Caco-2 (cell line): ENCODE measurements at regions not wholly inside any gene's neighbourhood (a gene's known extent, or its start where the extent isn't known, plus 50 kb on each side); places are given as distances from the start of the nearest gene placed in this dataset.

Source experiments
- BruUV-seq: library from RNA; stranded (reverse); fragments of 400-500 nt; replicated peaks from 2 replicates; lab custom pipeline; 2021; lab: Mats Ljungman, UMichigan
- CTCF ChIA-PET: fragments of 300-600 bp; sonication (Branson Sonifier 250); formaldehyde crosslinking; loops from one replicate; lab custom pipeline; 2022; ENCODE audit warnings: antibody characterized with exemption; lab: Charles Lee
- POLR2A ChIA-PET: fragments of 300-600 bp; sonication (Branson Sonifier 250); formaldehyde crosslinking; loops from one replicate; lab custom pipeline; 2022; ENCODE audit warnings: antibody characterized with exemption; lab: Charles Lee
- DNase-seq, 2 experiments: peaks; one replicate each; pipeline versions ENCODE4 v3.0.0 to v3.0.0-alpha.2; 2020 to 2022
- H3K27me3 ChIP-seq: replicated peaks from 2 replicates; pipeline ENCODE4 v1.6.0; 2011; ENCODE audit warnings: low read length; ENCODE audit not compliant: control insufficient read depth, insufficient read depth
- H3K36me3 ChIP-seq: 2 replicates; pipeline ENCODE4 v1.5.1; 2011; ENCODE audit warnings: low read length; ENCODE audit not compliant: control insufficient read depth, insufficient read depth
- H3K4me1 ChIP-seq: fragments of 250-450 bp; sonication (Bioruptor Pico); 2 replicates; pipeline ENCODE4 v1.5.1; 2020; ENCODE audit warnings: mild to moderate bottlenecking
- H3K4me3 ChIP-seq: 2 replicates; pipeline ENCODE4 v1.5.1; 2011; ENCODE audit warnings: low read depth, mild to moderate bottlenecking, control low read depth, low read length
- H3K9me3 ChIP-seq: fragments of 250-450 bp; sonication (Bioruptor Pico); 2 replicates; pipeline ENCODE4 v1.5.1; 2020; ENCODE audit warnings: mild to moderate bottlenecking, moderate library complexity
- H3K27ac Mint-ChIP-seq: one replicate; pipeline ENCODE4 v1.8.0; 2022; ENCODE audit warnings: mixed read lengths; ENCODE audit not compliant: unreplicated experiment
- H3K27me3 Mint-ChIP-seq: one replicate; pipeline ENCODE4 v1.8.0; 2022; ENCODE audit warnings: mixed read lengths; ENCODE audit not compliant: insufficient read depth, unreplicated experiment
- H3K36me3 Mint-ChIP-seq: one replicate; pipeline ENCODE4 v1.8.0; 2022; ENCODE audit warnings: mild to moderate bottlenecking, mixed read lengths; ENCODE audit not compliant: insufficient read depth, unreplicated experiment
- H3K4me1 Mint-ChIP-seq: one replicate; pipeline ENCODE4 v1.8.0; 2022; ENCODE audit warnings: low read depth, mixed read lengths; ENCODE audit not compliant: unreplicated experiment
- H3K4me3 Mint-ChIP-seq: one replicate; pipeline ENCODE4 v1.8.0; 2022; ENCODE audit warnings: mild to moderate bottlenecking, moderate library complexity, mixed read lengths; ENCODE audit not compliant: unreplicated experiment
- H3K9me3 Mint-ChIP-seq: one replicate; pipeline ENCODE4 v1.8.0; 2022; ENCODE audit warnings: mixed read lengths; ENCODE audit not compliant: unreplicated experiment
- intact Hi-C: fragments of 100-400 bp; cut with micrococcal nuclease; formaldehyde crosslinking; loops from one replicate; pipeline ENCODE4 v1.10.0; 2022; ENCODE audit not compliant: unreplicated experiment
- TF ChIP-seq, protein P1 (sequence below), 2 experiments: fragments of 200-600 bp in 1 of 2; IDR thresholded peaks; 1 replicate in 1 of 2; 2 replicates in 1 of 2; pipeline versions ENCODE4 v1.5.1 to v1.8.0; 2011 to 2022; ENCODE audit warnings: antibody characterized with exemption in 1 of 2, control low read depth in 1 of 2, inconsistent platforms in 1 of 2, low read depth in 1 of 2, low read length in 1 of 2, mild to moderate bottlenecking in 1 of 2, moderate library complexity in 1 of 2; ENCODE audit not compliant: insufficient read depth in 1 of 2, severe bottlenecking in 1 of 2, unreplicated experiment in 1 of 2

DNA sequence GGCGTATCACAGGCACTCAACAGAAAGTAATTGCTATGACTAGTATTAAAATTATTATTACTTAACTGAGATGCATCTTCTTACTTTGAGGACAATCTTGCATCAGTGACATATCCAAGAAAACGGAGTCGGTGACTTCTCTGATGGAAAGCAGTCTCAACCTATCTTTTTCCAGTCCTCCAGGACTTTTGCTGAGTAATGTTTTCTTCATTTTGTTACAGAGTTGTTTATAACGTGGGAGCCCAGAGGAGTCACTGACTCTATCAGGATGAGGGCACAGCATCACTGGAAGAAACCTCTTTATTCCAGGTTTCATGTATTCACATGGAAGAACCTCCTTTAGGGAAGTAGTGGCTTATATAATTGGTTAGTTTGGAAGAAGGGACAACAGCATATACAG, 51.5 kb upstream of the MELK start:
- Mint-ChIP-seq H3K9me3 (no peaks in the 10 kb centered on the region), H3K27ac (no peak overlapping the region), H3K4me3 (no peak overlapping the region), H3K4me1 (no peaks in the 10 kb centered on the region), H3K27me3 (no peaks in the 10 kb centered on the region), H3K36me3 (no peaks in the 10 kb centered on the region)
- Histone ChIP-seq H3K36me3 (no peaks in the 10 kb centered on the region), H3K4me3 (no peak overlapping the region), H3K9me3 (no peaks in the 10 kb centered on the region), H3K27me3 (no peaks in the 10 kb centered on the region), H3K4me1 (no peaks in the 10 kb centered on the region)
- ChIA-PET CTCF (no interaction called here), POLR2A (no interaction called here)
- intact Hi-C loops = no loop called here
- no peak for DNase-seq
- no TSS peak for BruUV-seq
- TF ChIP-seq, protein P1, sequence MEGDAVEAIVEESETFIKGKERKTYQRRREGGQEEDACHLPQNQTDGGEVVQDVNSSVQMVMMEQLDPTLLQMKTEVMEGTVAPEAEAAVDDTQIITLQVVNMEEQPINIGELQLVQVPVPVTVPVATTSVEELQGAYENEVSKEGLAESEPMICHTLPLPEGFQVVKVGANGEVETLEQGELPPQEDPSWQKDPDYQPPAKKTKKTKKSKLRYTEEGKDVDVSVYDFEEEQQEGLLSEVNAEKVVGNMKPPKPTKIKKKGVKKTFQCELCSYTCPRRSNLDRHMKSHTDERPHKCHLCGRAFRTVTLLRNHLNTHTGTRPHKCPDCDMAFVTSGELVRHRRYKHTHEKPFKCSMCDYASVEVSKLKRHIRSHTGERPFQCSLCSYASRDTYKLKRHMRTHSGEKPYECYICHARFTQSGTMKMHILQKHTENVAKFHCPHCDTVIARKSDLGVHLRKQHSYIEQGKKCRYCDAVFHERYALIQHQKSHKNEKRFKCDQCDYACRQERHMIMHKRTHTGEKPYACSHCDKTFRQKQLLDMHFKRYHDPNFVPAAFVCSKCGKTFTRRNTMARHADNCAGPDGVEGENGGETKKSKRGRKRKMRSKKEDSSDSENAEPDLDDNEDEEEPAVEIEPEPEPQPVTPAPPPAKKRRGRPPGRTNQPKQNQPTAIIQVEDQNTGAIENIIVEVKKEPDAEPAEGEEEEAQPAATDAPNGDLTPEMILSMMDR (IDR thresholded peaks at IDR 0.05; ENCODE audit: insufficient read depth in 1 of 2, low read depth in 1 of 2, low read length in 1 of 2, severe bottlenecking in 1 of 2, unreplicated experiment in 1 of 2) = no peak

DNA sequence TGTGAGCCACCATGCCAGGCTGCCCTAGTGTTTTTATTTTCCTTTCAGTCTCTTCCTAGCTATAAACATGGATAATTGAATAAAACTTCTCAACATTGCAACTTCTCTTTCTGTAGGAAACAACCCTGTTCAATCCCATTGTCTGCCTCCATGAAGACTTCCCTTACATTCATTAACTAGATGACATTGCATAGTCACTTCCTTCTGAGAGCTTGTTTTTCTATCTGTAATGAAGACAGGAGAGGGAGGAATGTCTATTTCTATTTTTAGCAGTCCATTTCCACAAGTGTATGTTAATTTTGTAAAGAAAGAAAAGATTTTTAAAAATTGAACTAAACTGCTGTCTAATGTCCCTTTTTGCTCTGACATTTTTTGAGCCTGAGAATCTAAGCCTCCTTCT, 55.6 kb upstream of the MELK start:
- H3K36me3 ChIP-seq = no peaks in the 10 kb centered on the region
- TF ChIP-seq, protein P1 (IDR thresholded peaks at IDR 0.05; ENCODE audit: insufficient read depth in 1 of 2, low read depth in 1 of 2, low read length in 1 of 2, severe bottlenecking in 1 of 2, unreplicated experiment in 1 of 2) = no peak
- DNase-seq = no peak
- no peak overlapping the region for H3K27ac Mint-ChIP-seq
- H3K9me3 Mint-ChIP-seq = no peaks in the 10 kb centered on the region
- no peaks in the 10 kb centered on the region for H3K4me1 ChIP-seq
- no peaks in the 10 kb centered on the region for H3K36me3 Mint-ChIP-seq
- no peaks in the 10 kb centered on the region for H3K27me3 ChIP-seq
- intact Hi-C loops = no loop called here
- no peaks in the 10 kb centered on the region for H3K4me1 Mint-ChIP-seq
- H3K27me3 Mint-ChIP-seq = no peaks in the 10 kb centered on the region
- CTCF ChIA-PET = no interaction called here
- H3K9me3 ChIP-seq = no peaks in the 10 kb centered on the region
- no peak overlapping the region for H3K4me3 ChIP-seq
- no peak overlapping the region for H3K4me3 Mint-ChIP-seq
- POLR2A ChIA-PET = no interaction called here
- BruUV-seq = no TSS peak

DNA sequence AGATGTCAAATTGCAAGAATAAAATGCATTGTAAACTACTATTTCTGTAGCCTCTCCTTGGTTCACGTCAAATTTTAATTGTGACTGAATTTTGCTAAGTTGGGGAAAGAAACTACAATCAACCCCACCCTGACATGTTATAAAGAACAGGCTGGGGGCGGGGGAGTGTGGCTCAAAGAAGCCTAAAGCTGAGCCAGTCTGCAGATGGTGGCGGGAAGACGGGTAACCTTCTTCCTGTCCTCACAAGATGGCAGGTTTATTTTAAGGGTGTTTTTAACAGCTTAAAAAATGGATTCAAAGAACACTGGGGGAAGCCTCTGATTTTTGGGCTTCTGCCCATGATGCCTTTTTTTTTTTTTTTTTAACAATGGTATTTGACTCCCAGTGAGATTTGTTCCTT, 68.5 kb upstream of the MELK start:
- TF ChIP-seq, protein P1 (IDR thresholded peaks at IDR 0.05; ENCODE audit: insufficient read depth in 1 of 2, low read depth in 1 of 2, low read length in 1 of 2, severe bottlenecking in 1 of 2, unreplicated experiment in 1 of 2) = no peak
- no TSS peak for BruUV-seq
- no peaks in the 10 kb centered on the region for H3K36me3 Mint-ChIP-seq
- Histone ChIP-seq H3K27me3 (no peaks in the 10 kb centered on the region), H3K36me3 (no peaks in the 10 kb centered on the region), H3K4me3 (no peak overlapping the region), H3K4me1 (peaks cover 8% of the 10 kb centered on the region; the same call in 1 of the 2 replicates), H3K9me3 (no peaks in the 10 kb centered on the region)
- no peaks in the 10 kb centered on the region for H3K27me3 Mint-ChIP-seq
- DNase-seq = no peak
- no peaks in the 10 kb centered on the region for H3K9me3 Mint-ChIP-seq
- intact Hi-C loops = no loop called here
- POLR2A ChIA-PET = no interaction called here
- H3K4me1 Mint-ChIP-seq = peaks cover 15% of the 10 kb centered on the region
- H3K4me3 Mint-ChIP-seq = no peak overlapping the region
- no peak overlapping the region for H3K27ac Mint-ChIP-seq
- CTCF ChIA-PET = no interaction called here
